Stimulated activated CD4-positive, alpha-beta T cell treated with anti-CD3 and anti-CD28 coated beads, Interleukin-2, amount 100 ng/mL, for 24 hours (primary cell): ENCODE measurements at regions not wholly inside any gene's neighbourhood (a gene's known extent, or its start where the extent isn't known, plus 50 kb on each side); places are given as distances from the start of the nearest gene placed in this dataset.

ENCODE experiments used
- DNase-seq, 2 donors: peaks; one replicate each; pipeline ENCODE4 v3.0.0-alpha.2; 2020

DNA sequence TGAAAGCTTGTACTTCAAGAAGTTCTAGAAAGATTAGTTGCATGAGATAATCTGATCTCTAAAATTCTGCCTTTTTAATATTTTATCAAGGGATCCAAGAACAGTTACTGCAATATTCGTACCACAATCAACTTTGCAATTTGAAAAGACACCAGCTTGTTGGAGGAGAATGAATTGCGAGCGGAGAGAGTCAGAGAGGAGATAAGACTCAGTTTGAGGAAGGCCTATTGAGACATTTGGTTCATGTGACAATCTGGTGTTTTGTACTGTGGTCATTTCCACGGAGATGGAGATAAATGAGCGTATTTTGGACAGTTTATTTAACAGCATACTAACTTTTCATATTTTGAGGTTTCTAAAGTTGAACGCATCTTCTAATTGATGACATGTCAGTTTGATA lies 1276.0 kb downstream of the EFNB2 start:
- no peak for DNase-seq

- no peak for DNase-seq
These were observed 1280.0 kb downstream of the EFNB2 start for GRCh38 chr13:105255472-105255871.

DNA sequence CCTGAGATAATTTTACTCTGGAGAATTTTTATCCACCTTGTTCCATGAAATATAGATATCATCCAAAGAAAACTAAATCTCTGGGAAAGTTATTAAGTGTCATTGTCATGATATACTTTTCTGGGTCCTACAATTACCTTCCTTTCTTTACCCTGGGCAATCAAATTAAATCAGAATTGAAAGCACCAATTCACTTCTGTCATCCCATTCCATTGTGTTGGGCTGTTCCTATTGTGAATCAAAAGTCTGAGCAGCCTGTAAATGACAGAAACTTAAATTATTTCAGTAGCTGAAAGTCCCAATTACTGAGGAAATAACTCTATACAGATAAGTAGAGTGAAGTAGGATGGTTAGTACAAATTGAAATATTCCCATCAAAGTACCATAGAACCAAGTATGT lies 1284.2 kb downstream of the EFNB2 start:
- no peak for DNase-seq

GRCh38 chr13:105247830-105248229 lies 1287.6 kb downstream of the EFNB2 start:
- DNase-seq, result no peak

DNA sequence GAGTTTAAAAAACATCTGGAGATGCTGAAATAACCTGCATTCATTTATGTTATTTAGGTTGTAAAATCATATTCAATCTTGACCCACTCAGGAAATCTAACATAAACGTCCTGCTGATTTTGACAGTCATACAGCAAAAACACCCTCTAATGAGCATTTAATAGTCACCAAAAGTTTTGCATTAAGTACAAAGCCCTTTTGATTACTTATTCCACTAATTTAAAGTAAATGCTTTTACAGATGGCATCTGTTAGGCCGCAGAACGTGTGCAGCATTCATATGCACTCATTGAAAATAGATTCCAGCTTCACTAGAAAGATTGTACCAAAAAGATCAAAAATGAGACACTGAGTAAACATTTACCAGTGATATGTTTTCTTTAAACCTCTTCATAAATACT lies 1295.1 kb downstream of the EFNB2 start:
- DNase-seq, result no peak

DNA sequence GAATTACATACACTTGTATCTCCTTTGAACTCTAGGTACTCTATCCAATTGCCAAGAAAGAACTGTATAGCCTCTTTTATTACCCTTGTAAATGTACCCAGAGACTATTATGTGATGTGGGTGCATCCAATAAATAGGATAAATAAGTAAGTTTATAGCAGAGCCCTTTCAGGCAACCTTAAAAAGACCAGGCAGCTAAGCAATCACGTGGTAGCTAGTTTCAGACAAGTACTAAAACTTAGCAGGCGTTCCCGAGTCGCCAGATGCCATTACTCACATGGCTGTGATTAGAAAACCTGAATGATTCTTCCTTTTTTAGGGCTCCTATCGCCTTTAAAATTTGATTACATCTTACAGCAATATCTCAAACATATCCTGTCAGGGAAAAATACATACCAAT lies 1303.0 kb downstream of the EFNB2 start:
- no peak for DNase-seq

DNA sequence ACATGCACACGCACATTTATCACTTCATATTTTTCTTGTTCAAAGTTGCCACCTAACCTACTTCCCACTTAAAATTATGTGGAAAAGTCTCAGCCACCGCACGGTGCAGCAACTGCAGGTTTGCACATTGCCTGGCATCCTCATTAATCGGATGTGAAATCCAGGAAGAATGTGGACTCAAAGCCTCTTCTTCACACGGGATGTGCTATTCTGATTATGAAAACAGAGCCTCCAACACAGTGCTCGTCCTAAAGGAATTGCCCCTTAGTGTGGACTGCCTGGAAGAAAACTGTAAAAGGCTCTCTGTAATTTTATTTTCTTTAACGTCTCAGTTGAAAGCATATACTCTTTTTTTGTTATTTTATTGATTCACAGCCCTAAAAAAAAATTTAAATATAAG lies 1303.5 kb downstream of the EFNB2 start:
- no peak for DNase-seq

- no peak for DNase-seq
These were observed 1303.9 kb downstream of the EFNB2 start for GRCh38 chr13:105231579-105231978.

- DNase-seq, result no peak
These were observed 1314.6 kb downstream of the EFNB2 start for GRCh38 chr13:105220881-105221280.

DNA sequence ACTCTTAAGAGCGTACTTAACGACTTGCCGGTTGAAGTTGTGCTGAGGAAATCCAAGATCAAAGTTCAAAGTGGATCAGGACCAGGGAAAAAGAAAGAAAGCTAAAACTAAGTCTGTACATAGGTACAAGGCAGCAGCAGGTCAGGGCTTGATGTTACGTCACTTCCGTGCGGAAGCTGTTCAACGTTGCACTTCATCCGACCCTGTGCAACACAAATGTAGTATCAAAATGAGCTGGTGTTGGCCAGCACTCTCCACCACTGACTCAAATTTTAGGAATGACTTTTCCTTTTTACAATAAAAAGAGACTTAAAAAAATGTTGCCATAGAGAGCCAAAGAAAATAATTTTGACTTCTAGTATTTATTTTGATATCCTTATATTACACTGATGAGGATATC lies 1315.4 kb downstream of the EFNB2 start:
- DNase-seq, result no peak

DNA sequence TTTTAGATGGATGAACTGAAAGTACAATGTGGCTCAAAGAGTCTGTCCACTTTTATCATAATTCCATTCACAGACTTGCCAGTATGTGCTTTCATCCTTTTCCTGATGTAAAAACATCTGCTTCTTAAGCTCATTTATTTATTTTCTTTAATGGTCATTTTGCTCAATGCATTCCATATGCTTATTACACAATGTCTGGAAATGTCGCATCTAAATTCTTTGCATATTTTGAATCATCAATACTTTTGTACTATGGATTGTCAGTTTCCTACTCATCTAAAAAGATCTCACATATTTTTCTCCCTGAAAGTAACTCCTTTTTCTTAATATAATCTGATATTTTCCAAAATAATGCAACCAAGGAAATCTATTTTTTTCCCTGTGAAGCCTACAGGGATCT lies 1315.8 kb downstream of the EFNB2 start:
- DNase-seq, result no peak

DNA sequence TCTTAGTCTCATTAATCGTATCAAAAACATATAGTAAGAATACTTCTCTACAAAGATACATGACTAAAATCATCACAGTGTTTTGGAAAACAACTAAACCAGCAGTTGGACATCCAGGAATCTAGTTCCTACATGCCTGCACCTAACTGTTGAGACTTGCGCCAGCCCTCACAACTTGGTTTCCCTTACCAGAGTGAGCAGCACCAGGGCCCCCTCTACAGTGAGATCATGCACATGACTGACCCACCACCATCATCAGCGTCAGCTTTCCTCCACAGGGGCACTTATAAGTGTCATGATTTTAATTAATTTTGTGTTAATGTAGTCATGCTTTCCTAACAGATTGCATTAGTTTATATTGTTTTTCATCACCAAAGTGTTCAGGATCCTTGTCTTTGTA lies 1322.0 kb downstream of the EFNB2 start:
- no peak for DNase-seq

DNA sequence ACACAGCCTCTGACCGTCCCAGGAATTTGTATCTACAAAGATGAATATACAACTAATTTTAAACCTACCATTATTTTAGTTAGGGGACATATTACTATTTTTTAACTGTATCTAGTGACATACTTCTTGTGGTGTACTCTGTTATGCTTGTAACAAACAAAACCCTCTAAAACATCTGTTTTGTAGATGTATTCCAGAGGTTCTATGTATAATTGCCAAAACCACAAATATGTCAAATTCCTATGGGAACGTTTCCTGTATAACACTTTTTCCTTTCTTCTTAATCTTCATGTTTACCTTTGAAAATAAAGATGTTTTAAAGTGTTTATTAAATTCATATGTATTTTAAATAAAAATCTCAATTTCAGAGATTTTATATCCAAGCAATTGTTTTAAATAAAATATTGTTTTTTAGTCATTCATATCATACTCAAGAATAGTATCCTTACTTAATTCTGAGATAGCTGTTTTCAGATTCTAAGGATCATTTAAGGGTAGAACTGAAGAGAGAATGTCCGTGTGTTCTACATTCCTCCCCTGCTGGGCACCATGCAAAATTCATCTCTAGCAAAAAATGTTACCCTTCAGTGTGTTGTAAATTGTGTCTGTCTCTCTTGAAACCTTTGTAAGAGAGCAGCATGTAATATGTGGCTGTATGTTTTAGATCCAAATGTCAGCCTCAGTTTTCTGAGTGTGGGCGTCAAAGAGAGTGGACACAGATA lies 1327.7 kb downstream of the EFNB2 start:
- no peak for DNase-seq

DNA sequence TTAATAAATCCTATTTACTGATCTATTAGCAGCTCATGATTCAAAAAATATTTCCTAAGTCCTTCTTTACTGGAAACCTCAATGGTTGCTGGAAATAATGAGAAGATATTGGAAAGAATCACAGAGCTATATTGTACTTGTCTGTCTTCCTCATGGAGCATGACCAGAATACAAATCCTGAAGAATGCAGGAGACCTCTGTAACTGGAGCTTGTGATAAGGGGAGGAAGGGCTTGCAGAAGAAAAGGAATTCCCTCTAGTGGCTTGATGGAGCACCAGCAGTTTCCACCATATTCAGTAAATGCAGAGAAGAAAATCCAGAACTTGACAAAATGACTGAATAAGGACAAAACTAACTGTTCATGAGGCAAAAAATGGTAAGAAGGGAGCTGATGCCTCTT lies 1333.1 kb downstream of the EFNB2 start:
- DNase-seq, result no peak

DNA sequence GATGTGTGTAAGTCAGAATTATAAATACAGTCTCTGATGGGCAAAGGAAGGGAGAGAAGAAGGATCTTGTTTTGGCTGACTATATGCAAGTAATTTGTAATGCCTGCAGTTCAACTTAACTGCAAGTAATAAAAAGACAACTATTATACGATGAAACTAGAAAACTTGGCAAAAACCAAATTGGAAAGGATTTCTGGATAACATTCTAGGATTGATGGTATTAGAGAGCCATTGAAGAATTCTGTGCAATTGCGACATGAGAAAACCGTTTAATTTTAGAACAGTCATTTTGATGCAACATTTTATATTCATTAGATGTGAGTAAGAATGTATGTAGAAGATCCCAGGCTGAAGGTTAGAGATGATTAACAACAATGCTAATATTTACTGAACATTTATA lies 1334.1 kb downstream of the EFNB2 start:
- no peak for DNase-seq

DNA sequence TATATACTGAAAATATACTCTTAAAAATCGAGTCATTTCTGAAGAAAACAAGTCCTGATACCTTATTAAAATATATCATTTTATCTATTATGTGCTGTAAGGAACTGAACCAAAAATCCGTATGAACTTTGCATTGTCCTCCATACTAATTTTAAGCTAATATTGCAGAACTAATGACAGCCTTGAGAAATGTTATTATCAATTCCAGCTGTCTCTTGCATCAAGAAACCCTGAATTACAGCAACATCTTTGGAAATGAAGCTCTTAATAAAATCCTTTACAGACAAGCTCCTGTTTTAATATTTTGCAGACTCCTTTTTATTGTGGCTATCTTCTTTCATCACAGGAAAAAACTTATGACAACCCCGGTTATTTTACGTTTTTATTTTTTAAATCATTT lies 1335.3 kb downstream of the EFNB2 start:
- no peak for DNase-seq

- no peak for DNase-seq
These were observed 1339.4 kb downstream of the EFNB2 start for GRCh38 chr13:105196052-105196451.

DNA sequence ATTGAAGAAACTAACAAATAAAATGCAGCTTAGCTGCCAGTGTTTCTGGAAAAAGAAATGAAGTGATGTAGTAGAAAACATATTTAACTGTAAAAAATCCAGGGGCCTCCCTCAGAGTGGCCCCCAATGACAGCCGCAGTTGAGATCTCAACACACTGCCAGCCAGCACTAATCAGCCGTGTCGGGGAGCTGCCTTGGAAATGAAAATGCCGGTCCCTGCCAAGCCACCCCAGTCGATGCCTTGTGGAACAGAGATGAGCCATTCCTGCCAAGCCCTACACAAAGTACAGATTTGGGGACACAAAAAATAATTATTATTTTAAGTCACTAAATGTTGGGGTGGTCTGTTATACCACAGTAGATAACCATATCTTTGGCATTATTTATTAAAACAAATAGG lies 1342.4 kb downstream of the EFNB2 start:
- no peak for DNase-seq

- DNase-seq, result no peak
These were observed 1351.3 kb downstream of the EFNB2 start for GRCh38 chr13:105184201-105184600.

DNA sequence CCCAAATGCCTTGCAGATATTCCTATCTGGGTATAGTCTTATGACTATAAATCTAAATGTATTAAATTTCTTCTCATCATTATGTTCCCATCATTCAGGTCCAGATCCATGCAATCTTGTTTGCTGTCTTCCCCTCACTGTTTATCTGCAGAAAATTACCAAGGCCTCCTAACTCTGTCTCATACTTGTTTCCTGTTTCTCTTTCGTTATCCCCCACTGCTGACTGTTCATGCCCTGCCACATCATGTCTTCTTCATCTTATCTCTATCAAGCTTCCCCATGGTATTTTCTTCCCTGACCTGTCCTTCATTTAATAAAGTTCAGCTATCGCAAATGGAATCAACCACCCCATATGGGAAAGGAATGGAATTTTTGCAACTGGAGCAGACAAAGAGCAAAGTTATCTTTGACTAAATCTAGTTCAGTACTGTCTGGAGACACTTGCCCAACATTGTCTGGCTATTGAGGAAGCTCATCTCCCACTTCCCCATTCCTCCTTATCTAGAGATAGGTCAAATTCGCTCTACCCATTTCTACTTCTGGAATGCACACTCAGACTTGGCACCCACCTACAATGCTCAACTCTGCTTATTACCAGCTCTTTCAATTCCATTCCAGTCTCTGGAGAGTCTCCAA lies 1358.1 kb downstream of the EFNB2 start:
- no peak for DNase-seq

DNA sequence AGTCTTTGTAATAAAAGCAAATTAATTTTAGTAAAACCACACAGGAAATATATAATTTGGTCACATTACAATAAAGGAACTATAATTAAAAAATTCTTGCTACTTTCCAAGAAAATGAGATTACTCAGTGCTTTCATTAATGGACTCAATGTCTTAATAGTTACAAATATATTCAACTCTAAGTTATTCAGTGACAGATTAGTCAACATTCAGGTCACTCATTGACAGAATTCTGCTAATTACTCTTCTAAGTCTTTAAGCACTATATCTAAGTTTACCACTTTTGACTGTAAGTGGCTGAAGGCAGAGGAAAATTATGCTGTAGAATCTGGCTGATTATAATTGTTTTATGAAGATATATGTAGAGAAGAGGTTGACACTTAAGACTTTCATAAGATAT lies 1365.0 kb downstream of the EFNB2 start:
- DNase-seq, result no peak

DNA sequence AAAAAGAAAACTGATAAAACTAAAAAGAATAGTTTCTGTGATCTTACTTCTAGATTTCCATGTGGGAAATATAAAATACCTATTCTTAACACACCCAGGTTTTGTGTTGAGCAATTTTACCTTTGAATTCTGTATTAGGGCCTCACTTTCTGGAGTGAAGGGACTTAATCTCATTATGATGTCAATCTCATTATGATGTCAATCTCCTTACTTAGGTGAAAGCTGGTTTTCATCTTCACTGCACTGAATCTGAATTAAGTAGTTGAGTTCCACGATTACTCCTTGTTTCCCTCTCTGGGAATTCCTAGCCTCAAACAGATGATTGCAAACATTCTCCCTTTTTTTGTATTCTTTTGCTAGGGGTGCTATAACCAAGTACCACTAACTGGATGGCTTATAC lies 1367.2 kb downstream of the EFNB2 start:
- DNase-seq, result no peak

DNA sequence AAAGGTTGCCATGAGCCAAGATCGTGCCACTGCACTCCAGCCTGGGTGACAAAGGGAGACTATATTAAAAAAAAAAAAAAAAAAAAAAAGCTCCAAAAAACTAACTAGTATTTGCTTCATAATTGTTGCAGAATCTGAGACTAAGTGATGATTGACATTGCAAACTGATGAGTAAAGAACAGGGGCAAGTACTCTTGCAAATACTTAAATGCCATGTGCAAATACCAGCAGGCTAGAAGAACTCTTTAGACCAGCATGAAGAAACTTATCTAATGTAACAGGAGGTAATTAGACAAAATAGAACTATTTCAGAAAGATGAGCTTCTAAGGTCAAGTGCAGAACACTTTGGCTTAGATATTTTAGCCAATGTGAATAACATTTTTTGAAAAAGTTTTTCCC lies 1368.1 kb downstream of the EFNB2 start:
- DNase-seq, result no peak

DNA sequence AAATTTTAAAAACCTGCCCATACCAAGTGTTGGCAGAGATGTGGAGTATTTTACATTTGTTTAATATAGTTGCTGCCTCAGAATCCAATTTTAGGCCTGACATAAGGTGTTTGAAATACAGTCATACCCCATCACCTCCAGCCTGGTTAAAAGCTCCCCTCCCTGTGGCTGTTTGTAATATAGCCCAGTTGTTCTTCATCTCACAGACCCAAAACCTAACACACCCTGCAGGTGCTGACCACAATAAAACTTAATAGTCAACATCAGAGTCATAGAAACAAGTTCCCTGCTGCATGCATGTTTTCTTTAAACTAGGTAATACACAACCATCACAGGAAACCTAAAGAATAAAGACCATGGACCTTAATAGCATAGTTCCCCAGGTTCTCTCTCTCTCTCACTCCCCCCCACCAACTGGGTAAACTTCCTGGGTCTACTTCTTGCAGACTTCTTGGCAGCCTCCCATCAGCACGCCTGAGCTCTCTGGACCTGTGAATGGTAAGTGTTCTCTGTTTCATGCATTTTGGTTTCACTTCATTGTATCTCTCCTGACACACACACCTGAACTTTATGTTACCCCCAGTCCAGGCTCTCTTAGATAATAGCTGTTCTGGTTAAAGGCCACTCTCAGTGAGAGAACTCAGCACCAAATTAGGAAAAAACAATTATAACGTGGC lies 1369.9 kb downstream of the EFNB2 start:
- DNase-seq, result no peak

- DNase-seq, result no peak
These were observed 1375.6 kb downstream of the EFNB2 start for GRCh38 chr13:105159841-105160240.
